WERI-Rb-1 (cell line): ENCODE measurements at regions not wholly inside any gene's neighbourhood (a gene's known extent, or its start where the extent isn't known, plus 50 kb on each side); places are given as distances from the start of the nearest gene placed in this dataset.

Source experiments
- DNase-seq: peaks from one replicate; pipeline ENCODE4 v3.0.0-alpha.2; 2020
- H3K27ac ChIP-seq: fragments of 250-450 bp; sonication (Bioruptor Pico); 2 replicates; pipeline ENCODE4 v1.5.1; 2020; ENCODE audit warnings: mild to moderate bottlenecking, moderate library complexity
- H3K27me3 ChIP-seq: fragments of 250-450 bp; sonication (Bioruptor Pico); 2 replicates; pipeline ENCODE4 v1.5.1; 2021; ENCODE audit warnings: mild to moderate bottlenecking, low read depth, moderate library complexity; ENCODE audit not compliant: insufficient read depth, severe bottlenecking
- H3K36me3 ChIP-seq: fragments of 250-450 bp; sonication (Bioruptor Pico); 2 replicates; pipeline ENCODE4 v1.5.1; 2020; ENCODE audit warnings: mild to moderate bottlenecking, moderate library complexity
- H3K4me3 ChIP-seq: 2 replicates; pipeline ENCODE4 v1.5.1; 2011; ENCODE audit warnings: low read depth, mild to moderate bottlenecking, control low read depth, low read length
- H3K9me3 ChIP-seq: fragments of 250-450 bp; sonication (Bioruptor Pico); 2 replicates; pipeline ENCODE4 v1.5.1; 2021; ENCODE audit warnings: mild to moderate bottlenecking, moderate library complexity; ENCODE audit not compliant: severe bottlenecking
- CTCF ChIP-seq: IDR thresholded peaks from 2 replicates; pipeline ENCODE4 v1.5.1; 2011; ENCODE audit warnings: low read depth, mild to moderate bottlenecking, control low read depth, inconsistent platforms, low read length

- no peak for DNase-seq
- H3K27me3 ChIP-seq, result peaks cover 75% of the 10 kb centered on the region
- TF ChIP-seq CTCF, result no peak
- peaks cover 2% of the 10 kb centered on the region for H3K9me3 ChIP-seq
- no peak overlapping the region for H3K4me3 ChIP-seq
- no peaks in the 10 kb centered on the region for H3K36me3 ChIP-seq
- no peak overlapping the region for H3K27ac ChIP-seq
These were observed 221.0 kb upstream of the KLF4 start for GRCh38 chr9:107710546-107710945.

GRCh38 chr9:107708791-107709190, 219.2 kb upstream of the KLF4 start:
- Histone ChIP-seq H3K36me3 (no peaks in the 10 kb centered on the region), H3K27me3 (peaks cover 64% of the 10 kb centered on the region), H3K4me3 (no peak overlapping the region), H3K9me3 (peaks cover 2% of the 10 kb centered on the region), H3K27ac (no peak overlapping the region)
- no peak for DNase-seq
- TF ChIP-seq CTCF, result no peak

- no peak overlapping the region for H3K27ac ChIP-seq
- no peak for TF ChIP-seq CTCF
- no peaks in the 10 kb centered on the region for H3K36me3 ChIP-seq
- H3K4me3 ChIP-seq, result no peak overlapping the region
- H3K9me3 ChIP-seq, result peaks cover 2% of the 10 kb centered on the region
- peaks cover 62% of the 10 kb centered on the region for H3K27me3 ChIP-seq
- no peak for DNase-seq
These were observed 218.4 kb upstream of the KLF4 start for GRCh38 chr9:107707915-107708441.

- H3K36me3 ChIP-seq, result no peaks in the 10 kb centered on the region
- H3K4me3 ChIP-seq, result no peak overlapping the region
- no peak overlapping the region for H3K27ac ChIP-seq
- DNase-seq, result no peak
- H3K9me3 ChIP-seq, result peaks cover 2% of the 10 kb centered on the region
- peaks cover 60% of the 10 kb centered on the region for H3K27me3 ChIP-seq
- no peak for TF ChIP-seq CTCF
These were observed 217.9 kb upstream of the KLF4 start for GRCh38 chr9:107707428-107707837.

GRCh38 chr9:107706701-107707427, 217.3 kb upstream of the KLF4 start:
- no peaks in the 10 kb centered on the region for H3K36me3 ChIP-seq
- no peak overlapping the region for H3K4me3 ChIP-seq
- peaks cover 59% of the 10 kb centered on the region for H3K27me3 ChIP-seq
- DNase-seq, result no peak
- H3K9me3 ChIP-seq, result peaks cover 2% of the 10 kb centered on the region
- no peak for TF ChIP-seq CTCF
- no peak overlapping the region for H3K27ac ChIP-seq

- H3K27ac ChIP-seq, result no peak overlapping the region
- no peak overlapping the region for H3K4me3 ChIP-seq
- H3K36me3 ChIP-seq, result no peaks in the 10 kb centered on the region
- H3K9me3 ChIP-seq, result peaks cover 2% of the 10 kb centered on the region
- no peak for DNase-seq
- no peak for TF ChIP-seq CTCF
- peaks cover 54% of the 10 kb centered on the region for H3K27me3 ChIP-seq
These were observed 216.0 kb upstream of the KLF4 start for GRCh38 chr9:107705521-107705920.
